Hepatocyte (in vitro differentiated cells): ENCODE measurements at regions not wholly inside any gene's neighbourhood (a gene's known extent, or its start where the extent isn't known, plus 50 kb on each side); places are given as distances from the start of the nearest gene placed in this dataset.

Source experiments
- DNase-seq: peaks from one replicate; pipeline ENCODE4 v3.0.0-alpha.2; 2016; ENCODE audit warnings: low spot score
- H2AFZ ChIP-seq: fragments of 200-600 bp; sonication (generic); 2 replicates; pipeline ENCODE4 v1.6.0; 2016; ENCODE audit warnings: antibody characterized with exemption, mild to moderate bottlenecking
- H3K27ac ChIP-seq: fragments of 200-600 bp; sonication (generic); 2 replicates; pipeline ENCODE4 v1.5.1; 2016; ENCODE audit warnings: mild to moderate bottlenecking
- H3K27me3 ChIP-seq: fragments of 200-600 bp; sonication (generic); 2 replicates; pipeline ENCODE4 v1.6.1; 2016
- H3K36me3 ChIP-seq: fragments of 200-600 bp; sonication (generic); replicated peaks from 2 replicates; pipeline ENCODE4 v1.5.1; 2016; ENCODE audit warnings: low read depth; ENCODE audit not compliant: insufficient read depth
- H3K4me1 ChIP-seq: fragments of 200-600 bp; sonication (generic); 2 replicates; pipeline ENCODE4 v1.5.1; 2016; ENCODE audit warnings: mild to moderate bottlenecking, moderate library complexity; ENCODE audit not compliant: insufficient read depth
- H3K4me2 ChIP-seq: fragments of 200-600 bp; sonication (generic); 2 replicates; pipeline ENCODE4 v1.6.0; 2016
- H3K4me3 ChIP-seq: fragments of 200-600 bp; sonication (generic); 2 replicates; pipeline ENCODE4 v1.5.1; 2016; ENCODE audit warnings: mild to moderate bottlenecking
- H3K79me2 ChIP-seq: fragments of 200-600 bp; sonication (generic); 2 replicates; pipeline ENCODE4 v1.6.0; 2017; ENCODE audit warnings: mild to moderate bottlenecking
- H3K9me2 ChIP-seq: fragments of 200-600 bp; sonication (generic); replicated peaks from 2 replicates; pipeline ENCODE4 v1.6.0; 2017; ENCODE audit warnings: mild to moderate bottlenecking; ENCODE audit not compliant: insufficient read depth
- H3K9me3 ChIP-seq: fragments of 200-600 bp; sonication (generic); 2 replicates; pipeline ENCODE4 v1.5.1; 2016; ENCODE audit warnings: low read depth, mild to moderate bottlenecking
- H4K20me1 ChIP-seq: fragments of 200-600 bp; sonication (generic); 2 replicates; pipeline ENCODE4 v1.6.0; 2016; ENCODE audit warnings: mild to moderate bottlenecking; ENCODE audit not compliant: insufficient read depth, poor library complexity, severe bottlenecking
- EZH2 ChIP-seq: fragments of 200-600 bp; sonication (generic); IDR thresholded peaks from 2 replicates; pipeline ENCODE4 v1.6.1; 2016; ENCODE audit warnings: antibody characterized with exemption, mild to moderate bottlenecking, borderline replicate concordance
- EZH2phosphoT487 ChIP-seq: fragments of 200-600 bp; sonication (generic); IDR thresholded peaks from one replicate; pipeline ENCODE4 v1.6.1; 2018; ENCODE audit warnings: antibody characterized with exemption, mild to moderate bottlenecking, low read depth, moderate library complexity; ENCODE audit not compliant: unreplicated experiment, severe bottlenecking
- WGBS: methylation state at CpG from one replicate; pipeline ENCODE4 v1.1.6; 2016; ENCODE audit warnings: low lambda C conversion rate; ENCODE audit errors: missing lambda C conversion rate; 5-methylcytosine and 5-hydroxymethylcytosine counted together
- TF ChIP-seq, protein P1 (sequence below): fragments of 200-600 bp; sonication (generic); IDR thresholded peaks from 2 replicates; pipeline ENCODE4 v1.5.1; 2016; ENCODE audit warnings: antibody characterized with exemption, mild to moderate bottlenecking; ENCODE audit not compliant: poor library complexity

DNA sequence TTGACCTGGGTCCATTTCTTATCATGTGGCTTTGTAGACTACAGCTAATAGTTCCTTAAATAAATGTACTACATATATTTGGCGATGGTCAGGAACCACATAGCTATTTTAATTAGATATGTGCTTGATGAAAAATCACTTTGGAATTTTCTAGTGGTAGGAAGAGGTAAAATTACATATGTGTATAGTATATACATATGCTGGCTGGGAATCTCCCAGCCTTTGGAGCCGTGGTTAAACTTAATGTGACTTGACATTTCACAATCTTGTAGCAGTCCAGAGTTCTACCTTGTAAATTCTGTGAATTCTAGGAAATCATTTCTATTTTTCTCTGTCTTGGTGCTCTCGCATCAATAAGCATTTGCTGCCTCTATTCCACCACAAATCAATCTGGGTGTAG, 565.0 kb downstream of the DMRTA1 start:
- no peaks in the 10 kb centered on the region for H3K36me3 ChIP-seq
- no peak overlapping the region for H3K4me3 ChIP-seq
- H3K4me2 ChIP-seq: no peak overlapping the region
- no peak overlapping the region for H2AFZ ChIP-seq
- no peaks in the 10 kb centered on the region for H4K20me1 ChIP-seq
- H3K9me2 ChIP-seq: no peaks in the 10 kb centered on the region
- 82% methylated on average over 3 of the region's 3 CpGs for WGBS
- no peaks in the 10 kb centered on the region for H3K4me1 ChIP-seq
- no peaks in the 10 kb centered on the region for H3K9me3 ChIP-seq
- DNase-seq: no peak
- no peaks in the 10 kb centered on the region for H3K79me2 ChIP-seq
- H3K27ac ChIP-seq: no peak overlapping the region
- no peak for TF ChIP-seq EZH2
- TF ChIP-seq EZH2phosphoT487: no peak
- TF ChIP-seq, protein P1, sequence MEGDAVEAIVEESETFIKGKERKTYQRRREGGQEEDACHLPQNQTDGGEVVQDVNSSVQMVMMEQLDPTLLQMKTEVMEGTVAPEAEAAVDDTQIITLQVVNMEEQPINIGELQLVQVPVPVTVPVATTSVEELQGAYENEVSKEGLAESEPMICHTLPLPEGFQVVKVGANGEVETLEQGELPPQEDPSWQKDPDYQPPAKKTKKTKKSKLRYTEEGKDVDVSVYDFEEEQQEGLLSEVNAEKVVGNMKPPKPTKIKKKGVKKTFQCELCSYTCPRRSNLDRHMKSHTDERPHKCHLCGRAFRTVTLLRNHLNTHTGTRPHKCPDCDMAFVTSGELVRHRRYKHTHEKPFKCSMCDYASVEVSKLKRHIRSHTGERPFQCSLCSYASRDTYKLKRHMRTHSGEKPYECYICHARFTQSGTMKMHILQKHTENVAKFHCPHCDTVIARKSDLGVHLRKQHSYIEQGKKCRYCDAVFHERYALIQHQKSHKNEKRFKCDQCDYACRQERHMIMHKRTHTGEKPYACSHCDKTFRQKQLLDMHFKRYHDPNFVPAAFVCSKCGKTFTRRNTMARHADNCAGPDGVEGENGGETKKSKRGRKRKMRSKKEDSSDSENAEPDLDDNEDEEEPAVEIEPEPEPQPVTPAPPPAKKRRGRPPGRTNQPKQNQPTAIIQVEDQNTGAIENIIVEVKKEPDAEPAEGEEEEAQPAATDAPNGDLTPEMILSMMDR: no peak
- H3K27me3 ChIP-seq: no peaks in the 10 kb centered on the region

DNA sequence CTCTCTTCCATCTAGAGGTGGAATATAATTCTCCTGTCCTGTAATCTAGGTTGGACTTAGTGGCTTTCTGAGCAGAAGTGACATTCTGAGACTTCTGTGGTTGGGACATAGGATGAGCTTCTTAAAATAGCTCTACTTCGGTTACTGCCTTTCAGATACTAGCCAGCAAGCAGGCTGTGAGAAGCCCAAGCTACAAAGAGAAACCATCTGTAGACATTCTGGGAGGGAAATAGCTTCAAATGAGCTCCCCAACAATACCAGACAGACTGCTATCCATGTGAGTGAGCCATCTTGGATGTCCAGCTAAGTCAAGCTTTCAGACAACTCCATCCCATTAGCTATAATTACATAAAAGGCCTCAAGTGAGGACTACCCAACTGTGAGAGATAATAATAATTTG, 568.9 kb downstream of the DMRTA1 start:
- no peaks in the 10 kb centered on the region for H3K79me2 ChIP-seq
- DNase-seq: no peak
- no peaks in the 10 kb centered on the region for H3K27me3 ChIP-seq
- H2AFZ ChIP-seq: no peak overlapping the region
- WGBS: 100% methylated on average over 1 of the region's 1 CpG
- no peaks in the 10 kb centered on the region for H4K20me1 ChIP-seq
- H3K4me2 ChIP-seq: no peak overlapping the region
- TF ChIP-seq EZH2 (no peak), EZH2phosphoT487 (no peak)
- TF ChIP-seq, protein P1: no peak
- H3K4me1 ChIP-seq: no peaks in the 10 kb centered on the region
- no peaks in the 10 kb centered on the region for H3K9me3 ChIP-seq
- no peak overlapping the region for H3K4me3 ChIP-seq
- H3K27ac ChIP-seq: no peak overlapping the region
- no peaks in the 10 kb centered on the region for H3K9me2 ChIP-seq
- no peaks in the 10 kb centered on the region for H3K36me3 ChIP-seq

DNA sequence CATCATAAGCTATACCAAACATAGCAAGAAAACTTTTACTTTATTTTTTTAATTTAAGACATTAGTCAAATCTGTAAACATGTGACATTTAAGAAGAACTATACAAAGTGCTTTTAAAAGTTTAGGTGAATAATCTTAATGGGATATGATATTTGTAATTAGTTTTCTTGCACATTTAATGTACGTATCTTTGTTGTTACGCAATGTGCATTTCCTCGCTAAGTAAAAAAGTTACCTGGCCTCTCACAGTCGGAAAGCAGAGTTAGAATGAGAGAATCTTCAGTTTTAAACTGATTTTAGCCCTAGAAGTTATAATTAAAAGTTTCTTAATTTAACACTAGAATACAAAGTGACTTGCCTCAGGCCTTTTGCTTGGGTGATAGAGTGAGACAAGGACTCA, 589.8 kb downstream of the DMRTA1 start:
- no peak overlapping the region for H3K4me3 ChIP-seq
- H3K4me1 ChIP-seq: no peaks in the 10 kb centered on the region
- H3K9me2 ChIP-seq: no peaks in the 10 kb centered on the region
- H3K36me3 ChIP-seq: no peaks in the 10 kb centered on the region
- H3K79me2 ChIP-seq: no peaks in the 10 kb centered on the region
- TF ChIP-seq EZH2phosphoT487: no peak
- no peak for TF ChIP-seq EZH2
- TF ChIP-seq, protein P1: no peak
- no peak overlapping the region for H2AFZ ChIP-seq
- H3K27me3 ChIP-seq: no peaks in the 10 kb centered on the region
- no peak for DNase-seq
- no peak overlapping the region for H3K27ac ChIP-seq
- WGBS: 90% methylated on average over 4 of the region's 4 CpGs
- H3K4me2 ChIP-seq: no peak overlapping the region
- peaks cover 6% of the 10 kb centered on the region for H3K9me3 ChIP-seq
- H4K20me1 ChIP-seq: no peaks in the 10 kb centered on the region

DNA sequence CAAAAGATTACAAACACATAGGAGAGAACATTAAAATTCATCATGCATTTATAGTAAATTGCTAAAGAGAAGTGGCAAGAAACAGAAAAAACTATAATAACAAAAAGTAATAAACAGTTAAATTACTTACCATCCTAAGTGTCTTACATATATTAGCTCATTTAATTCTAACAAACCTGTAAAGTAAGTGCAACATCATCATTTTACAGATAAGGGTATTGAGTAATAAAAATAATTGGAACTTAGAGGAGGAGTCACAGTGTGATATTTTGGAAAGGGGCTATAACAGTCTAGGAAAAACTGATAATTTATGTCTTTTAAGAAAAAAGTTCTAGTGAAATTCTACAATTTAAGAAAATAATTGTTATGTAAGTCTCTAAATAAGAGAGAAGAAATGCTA, 592.8 kb downstream of the DMRTA1 start:
- Histone ChIP-seq H3K4me2 (no peak overlapping the region), H3K9me3 (no peaks in the 10 kb centered on the region), H2AFZ (no peak overlapping the region), H3K9me2 (no peaks in the 10 kb centered on the region), H3K27me3 (no peaks in the 10 kb centered on the region), H3K4me3 (no peak overlapping the region), H3K79me2 (no peaks in the 10 kb centered on the region), H3K27ac (no peak overlapping the region), H4K20me1 (no peaks in the 10 kb centered on the region), H3K4me1 (no peaks in the 10 kb centered on the region), H3K36me3 (no peaks in the 10 kb centered on the region)
- no peak for TF ChIP-seq EZH2phosphoT487
- TF ChIP-seq EZH2: no peak
- TF ChIP-seq, protein P1: no peak
- DNase-seq: no peak
